OCI-LY7 (cell line): ENCODE measurements at regions not wholly inside any gene's neighbourhood (a gene's known extent, or its start where the extent isn't known, plus 50 kb on each side); places are given as distances from the start of the nearest gene placed in this dataset.

Experiments used
- BruUV-seq: library from RNA; stranded (reverse); fragments of 400-500 nt; replicated peaks from 2 replicates; lab custom pipeline; 2021; lab: Mats Ljungman, UMichigan
- CTCF ChIA-PET: fragments of 300-600 bp; sonication (Branson Sonifier 250); formaldehyde crosslinking; loops from one replicate; lab custom pipeline; 2022; ENCODE audit warnings: antibody characterized with exemption; ENCODE audit not compliant: unreplicated experiment; lab: Charles Lee
- POLR2A ChIA-PET: fragments of 300-600 bp; sonication (Branson Sonifier 250); formaldehyde crosslinking; loops from one replicate; lab custom pipeline; 2022; ENCODE audit warnings: antibody characterized with exemption; lab: Charles Lee
- DNase-seq: peaks from one replicate; pipeline ENCODE4 v3.0.0-alpha.2; 2015; ENCODE audit warnings: low spot score
- H2AFZ ChIP-seq: fragments of 200-600 bp; sonication (generic), shearing (Covaris generic); 2 replicates; pipeline ENCODE4 v1.6.1; 2014; ENCODE audit warnings: mild to moderate bottlenecking, antibody characterized with exemption, low read length, moderate library complexity
- H3K27ac ChIP-seq: fragments of 200-600 bp; sonication (generic); 2 replicates; pipeline ENCODE4 v1.5.1; 2014; ENCODE audit warnings: mixed run types, low read depth, mild to moderate bottlenecking, moderate library complexity, low read length, inconsistent platforms; ENCODE audit not compliant: poor library complexity, severe bottlenecking
- H3K36me3 ChIP-seq: fragments of 200-600 bp; sonication (generic); 2 replicates; pipeline ENCODE4 v1.6.1; 2014; ENCODE audit warnings: mild to moderate bottlenecking, antibody characterized with exemption, low read length, moderate library complexity, mixed read lengths; ENCODE audit not compliant: insufficient read depth
- H3K4me1 ChIP-seq: fragments of 200-600 bp; sonication (generic); 2 replicates; pipeline ENCODE4 v1.5.1; 2014; ENCODE audit warnings: mild to moderate bottlenecking, low read length; ENCODE audit not compliant: insufficient read depth, poor library complexity, severe bottlenecking
- H3K4me2 ChIP-seq: fragments of 200-600 bp; sonication (generic); 2 replicates; pipeline ENCODE4 v1.6.1; 2014; ENCODE audit warnings: mild to moderate bottlenecking, low read length
- H3K4me3 ChIP-seq: fragments of 200-600 bp; sonication (generic); 2 replicates; pipeline ENCODE4 v1.5.1; 2014; ENCODE audit warnings: mild to moderate bottlenecking, low read depth, low read length; ENCODE audit not compliant: poor library complexity, severe bottlenecking
- H3K79me2 ChIP-seq: fragments of 200-600 bp; sonication (generic); 2 replicates; pipeline ENCODE4 v1.6.1; 2016; ENCODE audit warnings: low read depth, mild to moderate bottlenecking, low read length, moderate library complexity, mixed read lengths; ENCODE audit not compliant: insufficient read depth
- H3K9me2 ChIP-seq: fragments of 200-600 bp; sonication (generic); 2 replicates; pipeline ENCODE4 v1.6.1; 2016; ENCODE audit warnings: mild to moderate bottlenecking, low read length, mixed read lengths; ENCODE audit not compliant: insufficient read depth
- H3K9me3 ChIP-seq: fragments of 200-600 bp; sonication (generic); 2 replicates; pipeline ENCODE4 v1.6.1; 2014; ENCODE audit warnings: mild to moderate bottlenecking, mixed run types, low read length, mixed read lengths
- H4K20me1 ChIP-seq: fragments of 200-600 bp; sonication (generic); 2 replicates; pipeline ENCODE4 v1.6.1; 2014; ENCODE audit warnings: mild to moderate bottlenecking, antibody characterized with exemption, low read length, moderate library complexity, mixed read lengths; ENCODE audit not compliant: insufficient read depth
- EZH2phosphoT487 ChIP-seq: fragments of 200-600 bp; sonication (generic); IDR thresholded peaks from 2 replicates; pipeline ENCODE4 v1.6.1; 2018; ENCODE audit warnings: low read depth, borderline replicate concordance, mild to moderate bottlenecking, mixed run types, antibody characterized with exemption, low read length, moderate library complexity, mixed read lengths
- intact Hi-C: fragments of 100-400 bp; cut with micrococcal nuclease; formaldehyde crosslinking; loops from one replicate; pipeline ENCODE4 v1.10.0; 2022; ENCODE audit not compliant: unreplicated experiment
- TF ChIP-seq, protein P1 (sequence below): fragments of 200-600 bp; sonication (generic); conservative IDR thresholded peaks from 2 replicates; pipeline ENCODE4 v1.5.1; 2014; ENCODE audit warnings: mild to moderate bottlenecking, antibody characterized with exemption, low read length, moderate library complexity, mixed read lengths

DNA sequence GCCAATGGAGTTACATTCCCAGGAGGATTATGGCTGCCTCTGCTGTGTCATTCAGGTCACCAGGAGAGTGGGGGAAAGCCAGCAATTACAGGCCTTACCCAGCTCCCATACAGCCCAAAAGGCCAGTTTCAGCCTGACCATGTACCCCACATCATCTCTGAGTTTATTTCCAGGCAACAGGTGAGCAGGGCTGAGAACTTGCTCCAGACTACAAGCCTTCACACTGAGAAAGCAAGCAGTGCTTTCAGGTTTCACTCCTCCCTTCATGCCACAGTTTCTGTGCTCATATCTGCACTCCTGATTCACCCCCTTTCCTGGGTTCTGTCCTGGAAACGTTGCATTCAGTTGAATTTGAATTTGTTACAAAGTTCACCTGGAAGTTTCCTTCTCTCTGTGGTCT lies 68.1 kb upstream of the ABI3BP start:
- POLR2A ChIA-PET: no interaction called here
- BruUV-seq: no TSS peak
- intact Hi-C loops: no loop called here
- H3K4me3 ChIP-seq: no peak overlapping the region
- no peaks in the 10 kb centered on the region for H3K9me2 ChIP-seq
- TF ChIP-seq, protein P1, sequence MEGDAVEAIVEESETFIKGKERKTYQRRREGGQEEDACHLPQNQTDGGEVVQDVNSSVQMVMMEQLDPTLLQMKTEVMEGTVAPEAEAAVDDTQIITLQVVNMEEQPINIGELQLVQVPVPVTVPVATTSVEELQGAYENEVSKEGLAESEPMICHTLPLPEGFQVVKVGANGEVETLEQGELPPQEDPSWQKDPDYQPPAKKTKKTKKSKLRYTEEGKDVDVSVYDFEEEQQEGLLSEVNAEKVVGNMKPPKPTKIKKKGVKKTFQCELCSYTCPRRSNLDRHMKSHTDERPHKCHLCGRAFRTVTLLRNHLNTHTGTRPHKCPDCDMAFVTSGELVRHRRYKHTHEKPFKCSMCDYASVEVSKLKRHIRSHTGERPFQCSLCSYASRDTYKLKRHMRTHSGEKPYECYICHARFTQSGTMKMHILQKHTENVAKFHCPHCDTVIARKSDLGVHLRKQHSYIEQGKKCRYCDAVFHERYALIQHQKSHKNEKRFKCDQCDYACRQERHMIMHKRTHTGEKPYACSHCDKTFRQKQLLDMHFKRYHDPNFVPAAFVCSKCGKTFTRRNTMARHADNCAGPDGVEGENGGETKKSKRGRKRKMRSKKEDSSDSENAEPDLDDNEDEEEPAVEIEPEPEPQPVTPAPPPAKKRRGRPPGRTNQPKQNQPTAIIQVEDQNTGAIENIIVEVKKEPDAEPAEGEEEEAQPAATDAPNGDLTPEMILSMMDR: no peak
- no peak for TF ChIP-seq EZH2phosphoT487
- H3K4me2 ChIP-seq: no peak overlapping the region
- CTCF ChIA-PET: no interaction called here
- no peak overlapping the region for H2AFZ ChIP-seq
- H3K27ac ChIP-seq: no peak overlapping the region
- no peaks in the 10 kb centered on the region for H3K4me1 ChIP-seq
- no peaks in the 10 kb centered on the region for H4K20me1 ChIP-seq
- DNase-seq: no peak
- no peaks in the 10 kb centered on the region for H3K9me3 ChIP-seq
- H3K79me2 ChIP-seq: no peaks in the 10 kb centered on the region
- H3K36me3 ChIP-seq: no peaks in the 10 kb centered on the region

GRCh38 chr3:101050866-101051265 lies 57.6 kb upstream of the ABI3BP start:
- Histone ChIP-seq H3K9me2 (no peaks in the 10 kb centered on the region), H3K4me1 (no peaks in the 10 kb centered on the region), H3K4me2 (no peak overlapping the region), H3K27ac (no peak overlapping the region), H4K20me1 (no peaks in the 10 kb centered on the region), H2AFZ (no peak overlapping the region), H3K36me3 (no peaks in the 10 kb centered on the region), H3K9me3 (no peaks in the 10 kb centered on the region), H3K4me3 (no peak overlapping the region), H3K79me2 (no peaks in the 10 kb centered on the region)
- intact Hi-C loops: no loop called here
- ChIA-PET CTCF (no interaction called here), POLR2A (interaction anchor here (0.7 to 1.0 kb wide), 2 partner anchors 58 to 1711 kb away, joined by 3 to 7 read pairs; no protein-coding TSS in a partner anchor)
- no peak for DNase-seq
- BruUV-seq: no TSS peak
- no peak for TF ChIP-seq EZH2phosphoT487
- TF ChIP-seq, protein P1: no peak

GRCh38 chr3:101050046-101050445 lies 56.8 kb upstream of the ABI3BP start:
- TF ChIP-seq EZH2phosphoT487: no peak
- TF ChIP-seq, protein P1: no peak
- BruUV-seq: no TSS peak
- no peaks in the 10 kb centered on the region for H3K9me2 ChIP-seq
- ChIA-PET POLR2A (no interaction called here), CTCF (no interaction called here)
- H3K9me3 ChIP-seq: no peaks in the 10 kb centered on the region
- no peak overlapping the region for H3K4me3 ChIP-seq
- intact Hi-C loops: no loop called here
- DNase-seq: no peak
- no peaks in the 10 kb centered on the region for H4K20me1 ChIP-seq
- no peak overlapping the region for H3K4me2 ChIP-seq
- H3K4me1 ChIP-seq: no peaks in the 10 kb centered on the region
- no peaks in the 10 kb centered on the region for H3K79me2 ChIP-seq
- no peaks in the 10 kb centered on the region for H3K36me3 ChIP-seq
- H2AFZ ChIP-seq: no peak overlapping the region
- H3K27ac ChIP-seq: no peak overlapping the region
